ENCODE measurements at regions not wholly inside any gene's neighbourhood (a gene's known extent, or its start where the extent isn't known, plus 50 kb on each side); places are given as distances from the start of the nearest gene placed in this dataset.
"Not testable (repeated sequence)": the region's sequence is repeated elsewhere in the genome, so short reads cannot be mapped to it uniquely, and the experiment has no call there.

DNA sequence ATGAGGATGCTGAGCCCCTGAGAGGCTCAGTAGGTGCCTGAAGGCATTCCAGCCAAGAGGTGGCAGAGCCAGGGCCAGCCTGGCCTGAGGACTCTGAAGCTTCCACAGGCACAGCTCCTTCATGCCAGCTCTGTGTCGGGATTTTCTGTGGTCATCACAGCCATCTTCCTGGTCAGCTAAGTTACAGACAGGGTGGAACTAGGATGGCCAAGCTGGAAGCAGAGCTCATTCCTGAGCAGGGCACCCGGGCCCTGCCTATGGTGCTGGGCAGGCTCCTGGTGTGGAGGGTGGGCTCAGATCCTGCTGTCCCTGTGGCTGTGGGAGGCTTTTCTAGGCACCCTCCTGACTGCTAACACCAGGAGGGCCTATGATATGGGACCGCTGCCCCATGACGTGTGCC, 2882.3 kb downstream of the RPIA start:
- H3K27ac ChIP-seq (ENCODE audit: insufficient read depth in 1 of 2, low read depth in 1 of 2, low read length in 2 of 2, poor library complexity in 1 of 2, severe bottlenecking in 2 of 2); DNase-seq; POLR2A ChIA-PET; H3K27me3 ChIP-seq (replicated peaks in 2 of 5; ENCODE audit: control insufficient read depth in 4 of 5, insufficient read depth in 5 of 5, low read length in 4 of 5); H3K4me3 ChIP-seq (ENCODE audit: control insufficient read depth in 1 of 7, extremely low read depth in 1 of 7, insufficient read depth in 4 of 7, low read depth in 2 of 7, low read length in 6 of 7); CTCF ChIA-PET; H3K9me3 ChIP-seq (ENCODE audit: control extremely low read depth in 1 of 5, control insufficient read depth in 4 of 5, insufficient read depth in 2 of 5, low read depth in 1 of 5, low read length in 4 of 5); H3K36me3 ChIP-seq (ENCODE audit: control insufficient read depth in 4 of 4, insufficient read depth in 4 of 4, low read length in 3 of 4); H3K4me1 ChIP-seq (ENCODE audit: control extremely low read depth in 1 of 4, control insufficient read depth in 4 of 4, insufficient read depth in 4 of 4, low read length in 3 of 4): not testable (repeated sequence)
- 89% methylated on average over 1 of the region's 4 CpGs for WGBS (ENCODE audit: insufficient coverage)

DNA sequence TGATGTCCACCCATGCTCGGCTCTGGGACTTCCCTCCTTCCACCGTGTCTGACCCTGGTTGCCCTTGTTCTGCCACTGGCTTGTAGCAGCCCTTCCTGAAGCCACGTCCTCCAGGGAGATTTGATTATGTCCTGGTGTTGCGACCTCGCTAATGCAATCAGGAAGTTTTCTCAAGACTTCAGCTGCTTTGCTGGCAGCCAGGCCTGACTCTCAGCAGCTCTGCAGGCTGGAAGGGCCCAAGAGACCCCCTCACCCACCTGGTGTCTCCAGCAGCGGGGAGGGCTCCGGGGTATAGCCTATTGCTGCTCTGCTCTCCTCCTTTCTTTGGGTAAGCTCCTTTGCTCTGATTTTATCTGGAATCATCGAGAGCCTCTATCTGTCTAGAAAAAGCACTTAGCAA, 2882.8 kb downstream of the RPIA start:
- H3K4me3 ChIP-seq (ENCODE audit: control insufficient read depth in 1 of 7, extremely low read depth in 1 of 7, insufficient read depth in 4 of 7, low read depth in 2 of 7, low read length in 6 of 7); DNase-seq; H3K36me3 ChIP-seq (ENCODE audit: control insufficient read depth in 4 of 4, insufficient read depth in 4 of 4, low read length in 3 of 4); POLR2A ChIA-PET; H3K9me3 ChIP-seq (ENCODE audit: control extremely low read depth in 1 of 5, control insufficient read depth in 4 of 5, insufficient read depth in 2 of 5, low read depth in 1 of 5, low read length in 4 of 5); H3K27me3 ChIP-seq (replicated peaks in 2 of 5; ENCODE audit: control insufficient read depth in 4 of 5, insufficient read depth in 5 of 5, low read length in 4 of 5); H3K27ac ChIP-seq (ENCODE audit: insufficient read depth in 1 of 2, low read depth in 1 of 2, low read length in 2 of 2, poor library complexity in 1 of 2, severe bottlenecking in 2 of 2); CTCF ChIA-PET; H3K4me1 ChIP-seq (ENCODE audit: control extremely low read depth in 1 of 4, control insufficient read depth in 4 of 4, insufficient read depth in 4 of 4, low read length in 3 of 4): not testable (repeated sequence)
- 85% methylated on average over 2 of the region's 8 CpGs for WGBS (ENCODE audit: insufficient coverage)

DNA sequence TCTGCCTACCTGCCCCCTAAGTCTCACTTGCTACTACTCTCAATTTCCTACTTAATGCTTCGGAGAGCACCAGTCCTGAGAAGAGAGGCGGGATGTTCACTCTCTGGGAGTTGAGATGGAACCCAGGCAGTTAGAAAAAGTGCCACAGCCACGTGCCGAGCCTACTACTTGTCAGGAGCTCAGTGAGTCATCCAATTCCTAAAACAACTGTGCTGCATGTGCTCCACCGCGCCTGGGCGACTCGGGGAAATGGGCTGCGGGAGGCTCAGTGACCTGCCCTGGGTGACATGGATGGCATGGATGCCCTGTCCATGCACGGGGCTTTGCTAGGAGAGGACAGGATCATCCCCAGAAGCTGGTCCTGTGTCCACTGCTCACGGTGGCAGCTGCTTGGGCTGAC, 2884.2 kb downstream of the RPIA start:
- H3K36me3 ChIP-seq (ENCODE audit: control insufficient read depth in 4 of 4, insufficient read depth in 4 of 4, low read length in 3 of 4); CTCF ChIA-PET; H3K27me3 ChIP-seq (replicated peaks in 2 of 5; ENCODE audit: control insufficient read depth in 4 of 5, insufficient read depth in 5 of 5, low read length in 4 of 5); DNase-seq; H3K9me3 ChIP-seq (ENCODE audit: control extremely low read depth in 1 of 5, control insufficient read depth in 4 of 5, insufficient read depth in 2 of 5, low read depth in 1 of 5, low read length in 4 of 5); H3K4me3 ChIP-seq (ENCODE audit: control insufficient read depth in 1 of 7, extremely low read depth in 1 of 7, insufficient read depth in 4 of 7, low read depth in 2 of 7, low read length in 6 of 7); H3K27ac ChIP-seq (ENCODE audit: insufficient read depth in 1 of 2, low read depth in 1 of 2, low read length in 2 of 2, poor library complexity in 1 of 2, severe bottlenecking in 2 of 2); POLR2A ChIA-PET; H3K4me1 ChIP-seq (ENCODE audit: control extremely low read depth in 1 of 4, control insufficient read depth in 4 of 4, insufficient read depth in 4 of 4, low read length in 3 of 4): not testable (repeated sequence)
- WGBS (ENCODE audit: insufficient coverage): 96% methylated on average over 9 of the region's 11 CpGs

GRCh38 chr2:91577406-91577805, 2885.9 kb downstream of the RPIA start:
- CTCF ChIA-PET; H3K27me3 ChIP-seq (replicated peaks in 2 of 5; ENCODE audit: control insufficient read depth in 4 of 5, insufficient read depth in 5 of 5, low read length in 4 of 5); H3K9me3 ChIP-seq (ENCODE audit: control extremely low read depth in 1 of 5, control insufficient read depth in 4 of 5, insufficient read depth in 2 of 5, low read depth in 1 of 5, low read length in 4 of 5); H3K27ac ChIP-seq (ENCODE audit: insufficient read depth in 1 of 2, low read depth in 1 of 2, low read length in 2 of 2, poor library complexity in 1 of 2, severe bottlenecking in 2 of 2); H3K36me3 ChIP-seq (ENCODE audit: control insufficient read depth in 4 of 4, insufficient read depth in 4 of 4, low read length in 3 of 4); H3K4me1 ChIP-seq (ENCODE audit: control extremely low read depth in 1 of 4, control insufficient read depth in 4 of 4, insufficient read depth in 4 of 4, low read length in 3 of 4); DNase-seq; POLR2A ChIA-PET; H3K4me3 ChIP-seq (ENCODE audit: control insufficient read depth in 1 of 7, extremely low read depth in 1 of 7, insufficient read depth in 4 of 7, low read depth in 2 of 7, low read length in 6 of 7): not testable (repeated sequence)
- WGBS (ENCODE audit: insufficient coverage): 87% methylated on average over 1 of the region's 6 CpGs

DNA sequence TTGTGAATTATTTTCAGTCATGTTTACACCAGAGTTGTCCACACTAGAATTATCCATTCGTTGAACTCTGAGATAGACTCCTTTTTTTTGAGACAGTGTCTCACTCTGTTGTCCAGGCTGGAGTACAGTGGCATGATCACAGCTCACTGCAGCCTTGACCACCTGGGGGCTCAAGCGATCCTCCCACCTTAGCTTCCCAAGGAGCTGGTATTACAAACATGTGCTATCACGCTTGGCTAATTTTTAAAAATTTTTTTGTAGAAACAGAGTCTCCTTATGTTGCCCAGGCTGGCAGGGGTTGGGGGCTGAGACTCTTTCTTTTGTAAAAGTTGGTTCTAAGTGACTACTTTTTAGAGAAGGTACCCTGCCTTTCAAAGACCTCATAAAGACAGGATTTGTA, 2887.2 kb downstream of the RPIA start:
- H3K27me3 ChIP-seq (replicated peaks in 2 of 5; ENCODE audit: control insufficient read depth in 4 of 5, insufficient read depth in 5 of 5, low read length in 4 of 5); CTCF ChIA-PET: not testable (repeated sequence)
- 73% methylated on average over 2 of the region's 3 CpGs for WGBS (ENCODE audit: insufficient coverage)

DNA sequence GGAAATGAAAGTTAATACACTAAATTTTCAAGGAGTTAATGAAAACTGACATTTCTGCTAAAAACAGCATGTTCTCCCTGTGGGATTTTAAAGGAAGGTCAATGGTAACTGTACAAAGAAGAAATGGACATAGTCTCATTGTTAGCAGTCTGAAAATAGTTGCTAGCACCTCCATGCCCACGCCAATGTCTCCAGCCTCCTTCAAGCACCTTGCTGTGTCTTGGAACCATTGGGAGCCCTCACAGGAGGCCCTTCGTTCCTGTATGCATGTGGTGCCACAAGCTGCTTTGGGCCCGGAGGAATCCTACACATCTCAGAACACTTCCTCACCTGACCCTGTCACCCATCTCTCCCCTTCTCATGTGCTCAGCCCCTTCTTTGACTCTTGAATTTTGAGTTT, 2888.1 kb downstream of the RPIA start:
- DNase-seq; H3K9me3 ChIP-seq (ENCODE audit: control extremely low read depth in 1 of 5, control insufficient read depth in 4 of 5, insufficient read depth in 2 of 5, low read depth in 1 of 5, low read length in 4 of 5); H3K4me1 ChIP-seq (ENCODE audit: control extremely low read depth in 1 of 4, control insufficient read depth in 4 of 4, insufficient read depth in 4 of 4, low read length in 3 of 4); H3K27me3 ChIP-seq (replicated peaks in 2 of 5; ENCODE audit: control insufficient read depth in 4 of 5, insufficient read depth in 5 of 5, low read length in 4 of 5); H3K27ac ChIP-seq (ENCODE audit: insufficient read depth in 1 of 2, low read depth in 1 of 2, low read length in 2 of 2, poor library complexity in 1 of 2, severe bottlenecking in 2 of 2); CTCF ChIA-PET; H3K36me3 ChIP-seq (ENCODE audit: control insufficient read depth in 4 of 4, insufficient read depth in 4 of 4, low read length in 3 of 4); H3K4me3 ChIP-seq (ENCODE audit: control insufficient read depth in 1 of 7, extremely low read depth in 1 of 7, insufficient read depth in 4 of 7, low read depth in 2 of 7, low read length in 6 of 7); POLR2A ChIA-PET: not testable (repeated sequence)
- 67% methylated on average over 1 of the region's 3 CpGs for WGBS (ENCODE audit: insufficient coverage)

More for the DNA sequence above, 2887.2 kb downstream of the RPIA start:
- POLR2A ChIA-PET; H3K4me3 ChIP-seq (ENCODE audit: control insufficient read depth in 1 of 7, extremely low read depth in 1 of 7, insufficient read depth in 4 of 7, low read depth in 2 of 7, low read length in 6 of 7); H3K9me3 ChIP-seq (ENCODE audit: control extremely low read depth in 1 of 5, control insufficient read depth in 4 of 5, insufficient read depth in 2 of 5, low read depth in 1 of 5, low read length in 4 of 5); DNase-seq; H3K36me3 ChIP-seq (ENCODE audit: control insufficient read depth in 4 of 4, insufficient read depth in 4 of 4, low read length in 3 of 4); H3K4me1 ChIP-seq (ENCODE audit: control extremely low read depth in 1 of 4, control insufficient read depth in 4 of 4, insufficient read depth in 4 of 4, low read length in 3 of 4); H3K27ac ChIP-seq (ENCODE audit: insufficient read depth in 1 of 2, low read depth in 1 of 2, low read length in 2 of 2, poor library complexity in 1 of 2, severe bottlenecking in 2 of 2): not testable (repeated sequence)

- H3K27ac ChIP-seq (ENCODE audit: insufficient read depth in 1 of 2, low read depth in 1 of 2, low read length in 2 of 2, poor library complexity in 1 of 2, severe bottlenecking in 2 of 2); DNase-seq; H3K36me3 ChIP-seq (ENCODE audit: control insufficient read depth in 4 of 4, insufficient read depth in 4 of 4, low read length in 3 of 4); CTCF ChIA-PET; POLR2A ChIA-PET; H3K9me3 ChIP-seq (ENCODE audit: control extremely low read depth in 1 of 5, control insufficient read depth in 4 of 5, insufficient read depth in 2 of 5, low read depth in 1 of 5, low read length in 4 of 5); H3K4me1 ChIP-seq (ENCODE audit: control extremely low read depth in 1 of 4, control insufficient read depth in 4 of 4, insufficient read depth in 4 of 4, low read length in 3 of 4); H3K4me3 ChIP-seq (ENCODE audit: control insufficient read depth in 1 of 7, extremely low read depth in 1 of 7, insufficient read depth in 4 of 7, low read depth in 2 of 7, low read length in 6 of 7); H3K27me3 ChIP-seq (replicated peaks in 2 of 5; ENCODE audit: control insufficient read depth in 4 of 5, insufficient read depth in 5 of 5, low read length in 4 of 5): not testable (repeated sequence)
- 91% methylated on average over 4 of the region's 4 CpGs for WGBS (ENCODE audit: insufficient coverage)
Measured at GRCh38 chr2:91580043-91580442, 2888.6 kb downstream of the RPIA start.

GRCh38 chr2:91587098-91587497, 2895.6 kb downstream of the RPIA start:
- POLR2A ChIA-PET, CTCF ChIA-PET: not testable (repeated sequence)
- H3K27me3 ChIP-seq (replicated peaks in 2 of 5; ENCODE audit: control insufficient read depth in 4 of 5, insufficient read depth in 5 of 5, low read length in 4 of 5): peaks cover 0 to 16% (median 2%) of the 10 kb centered on the region in 5 experiments

More at GRCh38 chr2:91587098-91587497, 2895.6 kb downstream of the RPIA start:
- 95% methylated on average over 5 of the region's 6 CpGs for WGBS (ENCODE audit: insufficient coverage)
- DNase-seq; H3K9me3 ChIP-seq (ENCODE audit: control extremely low read depth in 1 of 5, control insufficient read depth in 4 of 5, insufficient read depth in 2 of 5, low read depth in 1 of 5, low read length in 4 of 5); H3K4me3 ChIP-seq (ENCODE audit: control insufficient read depth in 1 of 7, extremely low read depth in 1 of 7, insufficient read depth in 4 of 7, low read depth in 2 of 7, low read length in 6 of 7); H3K36me3 ChIP-seq (ENCODE audit: control insufficient read depth in 4 of 4, insufficient read depth in 4 of 4, low read length in 3 of 4); H3K27ac ChIP-seq (ENCODE audit: insufficient read depth in 1 of 2, low read depth in 1 of 2, low read length in 2 of 2, poor library complexity in 1 of 2, severe bottlenecking in 2 of 2); H3K4me1 ChIP-seq (ENCODE audit: control extremely low read depth in 1 of 4, control insufficient read depth in 4 of 4, insufficient read depth in 4 of 4, low read length in 3 of 4): not testable (repeated sequence)

Data from common myeloid progenitor, CD34-positive (primary cell).